ENCODE measurements at regions not wholly inside any gene's neighbourhood (a gene's known extent, or its start where the extent isn't known, plus 50 kb on each side); places are given as distances from the start of the nearest gene placed in this dataset.
"Not testable (repeated sequence)": the region's sequence is repeated elsewhere in the genome, so short reads cannot be mapped to it uniquely, and the experiment has no call there.

DNA sequence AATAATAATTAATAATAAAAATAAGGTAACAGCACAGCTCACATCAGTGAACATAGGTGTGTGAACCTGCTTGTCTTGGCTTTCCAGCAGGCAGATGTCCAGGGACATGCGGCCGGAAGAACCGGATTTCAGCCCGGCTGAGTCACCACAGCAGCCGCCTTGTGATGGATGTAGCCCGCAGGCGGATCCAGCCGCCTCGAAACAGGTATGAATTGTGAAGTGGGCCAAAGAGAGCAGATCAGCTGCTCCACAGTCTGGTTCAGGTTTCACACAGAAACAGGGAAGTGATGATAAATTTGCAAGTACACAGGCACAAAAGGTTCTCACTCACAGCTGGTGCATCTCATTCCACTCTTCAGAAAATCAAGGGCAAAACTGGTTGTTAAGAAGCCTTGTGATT is 55.1 kb downstream of the ID4 start:
- no peaks in the 10 kb centered on the region for H3K9me3 ChIP-seq (replicated peaks; ENCODE audit: control insufficient read depth, low read depth, low read length)
- no peak overlapping the region for H3K27ac ChIP-seq (ENCODE audit: low read length)
- H3K36me3 ChIP-seq (ENCODE audit: control insufficient read depth, insufficient read depth, low read length), result no peaks in the 10 kb centered on the region
- WGBS (ENCODE audit: insufficient coverage), result 71% methylated on average over 8 of the region's 9 CpGs
- no peaks in the 10 kb centered on the region for H3K27me3 ChIP-seq (ENCODE audit: control insufficient read depth, insufficient read depth, low read length)
- H3K4me1 ChIP-seq (ENCODE audit: control insufficient read depth, insufficient read depth, low read length), result no peaks in the 10 kb centered on the region
- DNase-seq, result no peak
- no peak overlapping the region for H3K4me3 ChIP-seq (ENCODE audit: low read length)

DNA sequence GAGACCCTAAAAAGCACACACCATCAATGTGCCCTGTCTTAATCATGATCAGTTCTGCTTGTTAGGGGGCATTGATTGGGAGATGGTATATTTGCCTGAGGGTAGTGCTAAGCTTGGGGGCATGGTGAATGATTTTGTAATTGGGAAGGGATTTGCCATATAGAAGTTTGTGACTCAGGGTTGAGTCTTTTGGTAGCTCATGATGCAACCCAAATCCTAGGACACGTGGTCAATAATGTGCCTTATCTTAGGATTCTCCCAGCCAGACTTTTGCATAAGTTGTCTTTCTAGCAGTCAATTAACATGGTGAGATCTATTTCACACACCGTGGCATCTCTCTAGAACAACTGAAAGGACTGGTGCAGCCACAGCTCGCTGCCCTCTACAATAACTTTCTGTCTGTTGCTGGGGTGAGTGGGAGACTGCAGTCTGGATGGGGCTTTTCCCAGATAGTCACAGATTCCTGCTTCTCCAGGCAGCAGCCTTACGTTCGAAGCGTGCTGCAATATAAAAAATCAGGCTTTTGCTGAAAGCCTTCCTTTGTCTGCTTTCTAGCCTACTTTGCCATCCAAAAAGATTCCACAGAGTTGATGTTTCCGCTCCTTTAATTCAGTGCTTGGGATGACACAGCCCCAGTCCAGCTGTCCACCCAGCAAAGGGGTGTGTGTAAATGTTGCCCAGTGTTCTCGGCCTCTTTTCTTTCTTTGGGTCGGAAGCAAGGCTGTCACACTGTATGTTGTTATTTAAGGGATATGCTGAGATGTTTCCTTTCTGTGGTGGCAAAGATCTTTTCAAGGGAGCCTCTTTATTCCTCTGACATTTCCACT is 58.9 kb downstream of the ID4 start:
- Histone ChIP-seq H3K4me3 (ENCODE audit: low read length) (no peak overlapping the region), H3K4me1 (ENCODE audit: control insufficient read depth, insufficient read depth, low read length) (no peaks in the 10 kb centered on the region), H3K27me3 (ENCODE audit: control insufficient read depth, insufficient read depth, low read length) (no peaks in the 10 kb centered on the region), H3K36me3 (ENCODE audit: control insufficient read depth, insufficient read depth, low read length) (no peaks in the 10 kb centered on the region), H3K27ac (ENCODE audit: low read length) (no peak overlapping the region), H3K9me3 (replicated peaks; ENCODE audit: control insufficient read depth, low read depth, low read length) (no peaks in the 10 kb centered on the region)
- DNase-seq, result no peak
- WGBS (ENCODE audit: insufficient coverage), result 77% methylated on average over 5 of the region's 9 CpGs

- no peak overlapping the region for H3K4me3 ChIP-seq (ENCODE audit: low read length)
Observed at GRCh38 chr6:19896693-19897010, 59.5 kb downstream of the ID4 start.

GRCh38 chr6:19898141-19898740 is 61.1 kb downstream of the ID4 start:
- H3K4me1 ChIP-seq (ENCODE audit: control insufficient read depth, insufficient read depth, low read length), result no peaks in the 10 kb centered on the region
- no peak for DNase-seq
- no peaks in the 10 kb centered on the region for H3K27me3 ChIP-seq (ENCODE audit: control insufficient read depth, insufficient read depth, low read length)
- no peak overlapping the region for H3K4me3 ChIP-seq (ENCODE audit: low read length)
- no peaks in the 10 kb centered on the region for H3K36me3 ChIP-seq (ENCODE audit: control insufficient read depth, insufficient read depth, low read length)
- no peak overlapping the region for H3K27ac ChIP-seq (ENCODE audit: low read length)
- no CpG with 5 or more reads among the region's 4 CpGs for WGBS (ENCODE audit: insufficient coverage)
- no peaks in the 10 kb centered on the region for H3K9me3 ChIP-seq (replicated peaks; ENCODE audit: control insufficient read depth, low read depth, low read length)

More at GRCh38 chr6:19896693-19897010, 59.5 kb downstream of the ID4 start:
- no peaks in the 10 kb centered on the region for H3K36me3 ChIP-seq (ENCODE audit: control insufficient read depth, insufficient read depth, low read length)
- WGBS (ENCODE audit: insufficient coverage), result 60% methylated on average over 1 of the region's 2 CpGs
- H3K27ac ChIP-seq (ENCODE audit: low read length), result no peak overlapping the region
- DNase-seq, result no peak
- no peaks in the 10 kb centered on the region for H3K4me1 ChIP-seq (ENCODE audit: control insufficient read depth, insufficient read depth, low read length)
- H3K9me3 ChIP-seq (replicated peaks; ENCODE audit: control insufficient read depth, low read depth, low read length), result no peaks in the 10 kb centered on the region
- H3K27me3 ChIP-seq (ENCODE audit: control insufficient read depth, insufficient read depth, low read length), result no peaks in the 10 kb centered on the region

DNA sequence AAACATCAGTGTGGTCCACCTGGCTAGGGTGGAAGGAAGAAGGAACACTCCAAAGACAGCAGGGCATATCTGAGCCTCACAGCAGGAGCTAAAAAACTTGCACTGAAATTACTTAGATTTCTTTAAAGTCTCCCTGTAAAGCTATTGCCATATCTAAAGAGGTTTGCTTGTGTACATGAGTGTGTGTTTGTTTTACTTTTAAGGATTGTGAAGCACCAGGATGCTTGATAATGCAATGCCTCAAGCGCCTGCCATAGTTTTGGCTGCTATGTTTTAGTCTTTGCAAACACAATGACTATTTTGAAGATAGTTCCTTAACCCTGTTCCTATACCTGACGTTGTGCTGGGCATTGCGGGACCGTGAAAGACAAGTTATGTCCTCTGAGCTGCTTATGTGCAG is 65.0 kb downstream of the ID4 start:
- DNase-seq, result no peak
- H3K9me3 ChIP-seq (replicated peaks; ENCODE audit: control insufficient read depth, low read depth, low read length), result no peaks in the 10 kb centered on the region
- no peaks in the 10 kb centered on the region for H3K27me3 ChIP-seq (ENCODE audit: control insufficient read depth, insufficient read depth, low read length)
- no peak overlapping the region for H3K4me3 ChIP-seq (ENCODE audit: low read length)
- no peaks in the 10 kb centered on the region for H3K4me1 ChIP-seq (ENCODE audit: control insufficient read depth, insufficient read depth, low read length)
- WGBS (ENCODE audit: insufficient coverage), result 39% methylated on average over 4 of the region's 4 CpGs
- no peak overlapping the region for H3K27ac ChIP-seq (ENCODE audit: low read length)
- no peaks in the 10 kb centered on the region for H3K36me3 ChIP-seq (ENCODE audit: control insufficient read depth, insufficient read depth, low read length)

DNA sequence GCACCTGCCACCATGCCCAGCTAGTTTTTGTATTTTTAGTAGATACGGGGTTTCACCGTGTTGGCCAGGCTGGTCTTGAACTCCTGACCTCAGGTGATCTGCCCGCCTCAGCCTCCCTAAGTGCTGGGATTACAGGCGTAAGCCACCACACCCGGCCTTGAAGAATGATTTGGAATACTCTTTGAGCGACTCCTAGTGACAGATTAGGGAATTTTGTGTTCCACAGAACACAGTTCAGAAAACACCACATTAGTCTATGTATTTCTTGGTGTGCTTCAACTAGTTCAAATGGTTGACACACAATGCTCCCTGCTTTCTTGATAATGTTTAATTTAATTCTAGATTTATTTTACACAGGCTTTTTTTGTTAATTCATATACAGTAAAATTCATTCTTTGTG is 67.2 kb downstream of the ID4 start:
- not testable (repeated sequence) for DNase-seq; H3K9me3 ChIP-seq (replicated peaks; ENCODE audit: control insufficient read depth, low read depth, low read length)
- no CpG with 5 or more reads among the region's 6 CpGs for WGBS (ENCODE audit: insufficient coverage)

DNA sequence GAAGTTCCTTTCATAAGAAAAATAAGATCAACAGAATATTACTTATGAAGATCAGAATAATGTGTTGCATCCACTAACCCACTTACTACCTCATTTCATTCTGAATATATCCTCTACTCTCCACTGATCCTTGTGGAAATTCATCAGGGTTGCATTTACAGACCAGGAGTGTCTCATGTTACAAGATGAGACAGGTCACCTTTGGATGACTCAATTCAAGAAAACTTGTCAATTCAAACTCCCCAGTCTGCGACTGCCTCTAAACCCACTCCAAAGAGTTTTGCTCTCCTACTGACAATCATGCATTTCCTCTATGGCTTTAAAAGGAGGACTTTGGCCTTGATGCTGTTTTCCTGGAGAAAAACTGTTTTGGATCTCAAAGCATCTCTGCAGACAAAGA is 68.4 kb downstream of the ID4 start:
- DNase-seq, result peak; percentile 10
- no peaks in the 10 kb centered on the region for H3K4me1 ChIP-seq (ENCODE audit: control insufficient read depth, insufficient read depth, low read length)
- H3K36me3 ChIP-seq (ENCODE audit: control insufficient read depth, insufficient read depth, low read length), result no peaks in the 10 kb centered on the region
- H3K4me3 ChIP-seq (ENCODE audit: low read length), result no peak overlapping the region
- no peaks in the 10 kb centered on the region for H3K27me3 ChIP-seq (ENCODE audit: control insufficient read depth, insufficient read depth, low read length)
- no CpG with 5 or more reads among the region's 1 CpG for WGBS (ENCODE audit: insufficient coverage)
- no peak overlapping the region for H3K27ac ChIP-seq (ENCODE audit: low read length)
- H3K9me3 ChIP-seq (replicated peaks; ENCODE audit: control insufficient read depth, low read depth, low read length), result no peaks in the 10 kb centered on the region

More for the DNA sequence above, 67.2 kb downstream of the ID4 start:
- H3K36me3 ChIP-seq (ENCODE audit: control insufficient read depth, insufficient read depth, low read length); H3K4me3 ChIP-seq (ENCODE audit: low read length); H3K27me3 ChIP-seq (ENCODE audit: control insufficient read depth, insufficient read depth, low read length); H3K4me1 ChIP-seq (ENCODE audit: control insufficient read depth, insufficient read depth, low read length); H3K27ac ChIP-seq (ENCODE audit: low read length): not testable (repeated sequence)

- Histone ChIP-seq H3K9me3 (replicated peaks; ENCODE audit: control insufficient read depth, low read depth, low read length) (no peaks in the 10 kb centered on the region), H3K36me3 (ENCODE audit: control insufficient read depth, insufficient read depth, low read length) (no peaks in the 10 kb centered on the region), H3K4me1 (ENCODE audit: control insufficient read depth, insufficient read depth, low read length) (no peaks in the 10 kb centered on the region), H3K4me3 (ENCODE audit: low read length) (no peak overlapping the region), H3K27me3 (ENCODE audit: control insufficient read depth, insufficient read depth, low read length) (no peaks in the 10 kb centered on the region), H3K27ac (ENCODE audit: low read length) (no peak overlapping the region)
- DNase-seq, result peak; percentile 78
- no CpG with 5 or more reads among the region's 3 CpGs for WGBS (ENCODE audit: insufficient coverage)
Observed at GRCh38 chr6:19906171-19906570, 69.0 kb downstream of the ID4 start.

GRCh38 chr6:19911223-19911622 is 74.1 kb downstream of the ID4 start:
- Histone ChIP-seq H3K4me1 (ENCODE audit: control insufficient read depth, insufficient read depth, low read length) (no peaks in the 10 kb centered on the region), H3K9me3 (replicated peaks; ENCODE audit: control insufficient read depth, low read depth, low read length) (no peaks in the 10 kb centered on the region), H3K4me3 (ENCODE audit: low read length) (no peak overlapping the region), H3K36me3 (ENCODE audit: control insufficient read depth, insufficient read depth, low read length) (no peaks in the 10 kb centered on the region), H3K27ac (ENCODE audit: low read length) (no peak overlapping the region), H3K27me3 (ENCODE audit: control insufficient read depth, insufficient read depth, low read length) (no peaks in the 10 kb centered on the region)
- 100% methylated on average over 1 of the region's 3 CpGs for WGBS (ENCODE audit: insufficient coverage)
- no peak for DNase-seq

GRCh38 chr6:19918436-19918835 is 81.3 kb downstream of the ID4 start:
- H3K4me3 ChIP-seq (ENCODE audit: low read length), result no peak overlapping the region
- DNase-seq, result no peak
- no peak overlapping the region for H3K27ac ChIP-seq (ENCODE audit: low read length)
- no CpG with 5 or more reads among the region's 1 CpG for WGBS (ENCODE audit: insufficient coverage)
- no peaks in the 10 kb centered on the region for H3K4me1 ChIP-seq (ENCODE audit: control insufficient read depth, insufficient read depth, low read length)
- no peaks in the 10 kb centered on the region for H3K9me3 ChIP-seq (replicated peaks; ENCODE audit: control insufficient read depth, low read depth, low read length)
- H3K27me3 ChIP-seq (ENCODE audit: control insufficient read depth, insufficient read depth, low read length), result no peaks in the 10 kb centered on the region
- no peaks in the 10 kb centered on the region for H3K36me3 ChIP-seq (ENCODE audit: control insufficient read depth, insufficient read depth, low read length)

Measured in muscle of leg (tissue), 3 donors.